GM21367 (cell line): ENCODE measurements at regions not wholly inside any gene's neighbourhood (a gene's known extent, or its start where the extent isn't known, plus 50 kb on each side); places are given as distances from the start of the nearest gene placed in this dataset.

ENCODE experiments used
- ATAC-seq: cut with Tn5 transposase; IDR thresholded peaks from one replicate; pipeline ENCODE4 v1.9.1; 2021; ENCODE audit not compliant: unreplicated experiment

DNA sequence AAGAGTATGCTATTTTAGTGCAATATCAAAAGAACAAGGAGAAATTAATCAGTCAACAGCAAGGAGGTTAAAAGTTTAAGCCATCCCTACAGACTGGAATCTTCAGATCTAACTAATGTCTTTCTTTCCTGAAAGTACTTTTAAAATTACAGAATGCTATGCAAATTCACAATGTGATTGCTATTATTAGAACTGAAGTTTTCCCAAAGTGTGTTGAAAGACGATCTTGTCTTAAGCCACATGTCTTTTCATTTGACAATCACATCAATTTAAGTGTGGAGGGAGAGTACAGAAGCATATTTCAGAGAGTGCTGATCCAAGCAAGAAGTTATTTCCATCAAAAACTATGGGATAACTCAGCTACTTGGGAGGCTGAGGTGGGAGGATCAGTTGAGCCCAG, 64.7 kb upstream of the TNIP3 start:
- ATAC-seq = no peak

GRCh38 chr4:121227341-121227792, 63.2 kb upstream of the TNIP3 start:
- peak; percentile 78 for ATAC-seq

GRCh38 chr4:121226362-121226761, 62.2 kb upstream of the TNIP3 start:
- ATAC-seq = no peak

DNA sequence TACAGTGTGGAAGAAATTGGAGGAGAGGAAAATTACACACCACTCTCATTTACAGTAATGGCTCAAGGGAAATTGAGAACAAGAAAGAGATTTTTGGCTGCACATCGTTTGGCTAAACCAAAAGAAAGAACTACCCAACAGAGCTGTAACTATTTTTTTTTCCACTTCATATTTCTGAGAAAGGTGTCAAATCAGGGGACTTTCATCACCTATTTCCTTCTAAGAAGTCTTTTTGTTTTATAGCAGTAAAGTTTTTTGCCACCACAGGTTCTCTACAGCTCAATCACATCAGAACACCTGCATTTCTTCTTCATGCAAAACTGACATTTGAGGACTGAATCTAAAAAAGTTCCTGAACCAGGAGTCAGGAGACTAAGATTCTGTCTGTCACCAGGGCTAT, 57.5 kb upstream of the TNIP3 start:
- ATAC-seq = no peak

DNA sequence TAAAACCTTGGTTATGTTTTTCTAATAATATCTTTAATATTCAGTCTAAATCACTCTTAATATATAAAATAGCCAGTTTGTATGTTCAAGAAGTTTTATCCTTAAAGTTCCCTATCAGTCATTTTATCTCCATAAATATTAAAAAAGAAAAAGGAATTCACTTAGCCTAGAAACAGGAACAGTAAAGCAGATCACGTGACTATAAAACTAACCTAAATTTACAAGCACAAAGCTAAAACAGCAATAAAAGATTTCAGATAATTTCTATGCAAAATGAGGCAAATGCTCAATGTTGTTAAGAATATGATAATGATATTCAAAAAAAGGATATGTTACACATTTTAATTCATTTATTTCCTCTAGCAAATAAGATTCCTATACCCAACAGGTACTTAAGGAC, 57.1 kb upstream of the TNIP3 start:
- ATAC-seq = no peak

DNA sequence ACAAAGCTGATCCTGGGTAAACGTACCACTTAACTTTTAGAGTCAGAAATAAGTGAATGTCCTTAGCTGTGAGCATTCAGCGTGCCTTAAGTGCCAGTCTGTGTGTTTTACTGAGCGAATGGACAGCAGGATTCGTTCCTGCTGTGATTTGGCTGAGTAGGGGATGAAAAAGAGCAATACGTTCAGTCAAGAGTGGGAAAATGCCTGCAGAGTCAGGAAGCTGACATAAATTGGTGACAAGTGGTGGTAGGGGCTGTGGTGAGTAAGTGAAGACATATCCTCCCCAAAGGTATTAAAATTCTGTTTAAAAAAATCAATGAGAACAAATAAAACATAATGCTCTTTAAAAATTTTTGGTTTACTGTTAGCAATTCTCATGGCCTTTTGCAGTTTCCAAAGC, 56.6 kb upstream of the TNIP3 start:
- no peak for ATAC-seq

DNA sequence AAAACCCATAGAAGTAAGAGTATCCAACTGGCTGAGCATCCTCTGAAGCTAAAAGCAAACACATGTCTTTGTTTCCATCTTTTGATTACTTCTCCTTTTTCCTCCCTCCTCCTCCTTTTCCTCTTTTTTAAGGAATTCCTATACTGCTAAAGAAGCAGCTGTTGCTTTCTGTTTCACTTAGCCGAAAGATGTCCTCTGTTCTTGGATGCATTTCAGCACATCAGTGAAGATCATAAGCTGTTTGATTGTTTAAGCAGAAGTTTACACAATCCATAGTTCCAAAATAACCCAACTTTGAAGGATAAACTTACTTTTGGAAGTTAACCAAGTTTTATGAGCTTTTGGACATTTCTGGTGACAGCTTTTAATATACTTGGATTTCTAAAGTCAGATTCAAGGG, 55.1 kb upstream of the TNIP3 start:
- ATAC-seq = no peak

GRCh38 chr4:121217351-121217750, 53.2 kb upstream of the TNIP3 start:
- no peak for ATAC-seq

DNA sequence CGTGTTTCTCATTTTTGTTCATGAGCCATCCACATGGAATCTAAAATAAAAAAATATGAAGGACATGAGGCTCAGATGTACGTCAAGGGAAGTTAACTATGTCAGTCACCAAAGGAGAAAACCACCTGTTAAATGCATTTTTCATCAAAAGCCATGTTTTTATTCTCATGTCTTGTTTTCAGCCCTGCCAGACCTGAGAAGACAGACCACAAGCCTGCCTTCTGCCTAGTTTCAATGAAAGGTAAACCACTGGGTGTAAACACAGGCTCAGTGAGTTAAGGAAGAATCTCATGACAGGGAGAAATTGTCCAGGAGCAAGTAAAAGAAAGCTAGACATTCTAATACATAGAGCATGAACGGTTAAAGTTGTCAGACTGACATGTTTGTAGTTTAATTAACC, 52.3 kb upstream of the TNIP3 start:
- ATAC-seq = no peak

DNA sequence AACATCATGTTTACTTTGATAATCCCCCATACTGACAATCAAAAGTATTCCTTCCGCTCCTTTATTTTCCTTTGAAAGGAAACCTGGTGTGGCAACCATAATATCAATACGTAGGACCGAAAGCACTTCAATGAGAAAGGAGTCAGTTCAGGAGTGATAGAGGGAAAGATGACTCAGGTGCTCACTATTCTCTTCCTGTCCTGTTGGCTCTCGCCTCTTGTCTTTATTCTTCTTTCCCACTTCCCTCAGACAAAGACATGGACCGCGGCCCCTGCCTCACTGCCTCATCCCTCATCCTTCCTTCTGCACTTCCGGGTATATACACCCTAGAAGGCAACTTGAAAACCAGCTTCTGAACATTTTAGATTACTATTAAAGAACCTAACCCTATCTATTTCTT, 49.8 kb upstream of the TNIP3 start:
- no peak for ATAC-seq
